ENCODE measurements at regions not wholly inside any gene's neighbourhood (a gene's known extent, or its start where the extent isn't known, plus 50 kb on each side); places are given as distances from the start of the nearest gene placed in this dataset.

DNA sequence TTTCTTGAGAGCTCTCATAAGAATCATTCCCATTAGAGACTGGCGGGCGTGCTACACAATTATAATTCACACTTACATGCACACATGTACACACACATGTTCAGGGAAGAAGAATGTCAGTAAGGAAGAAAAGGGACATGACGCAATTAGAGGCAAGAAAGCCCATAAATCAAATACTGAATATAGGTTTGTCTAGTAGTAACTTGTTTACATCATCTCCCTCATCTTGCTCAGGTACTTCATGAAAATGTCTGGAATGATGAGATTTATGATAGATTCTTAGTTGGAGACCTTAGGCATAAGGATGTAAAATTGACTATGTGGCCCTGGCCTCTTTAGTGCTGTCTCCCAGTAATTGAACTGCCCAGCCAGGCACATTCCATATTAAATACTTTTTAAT lies 628.0 kb upstream of the PCDH20 start:
- H3K4me1 Mint-ChIP-seq = no peaks in the 10 kb centered on the region

More for the DNA sequence above, 628.0 kb upstream of the PCDH20 start:
- H2AFZ ChIP-seq = no peak overlapping the region
- no peak for TF ChIP-seq JUNB (IDR thresholded peaks at IDR 0.05; ENCODE audit: unreplicated experiment)
- no peak for TF ChIP-seq NANOG (IDR thresholded peaks at IDR 0.05; ENCODE audit: borderline replicate concordance)
- TF ChIP-seq, protein P1, sequence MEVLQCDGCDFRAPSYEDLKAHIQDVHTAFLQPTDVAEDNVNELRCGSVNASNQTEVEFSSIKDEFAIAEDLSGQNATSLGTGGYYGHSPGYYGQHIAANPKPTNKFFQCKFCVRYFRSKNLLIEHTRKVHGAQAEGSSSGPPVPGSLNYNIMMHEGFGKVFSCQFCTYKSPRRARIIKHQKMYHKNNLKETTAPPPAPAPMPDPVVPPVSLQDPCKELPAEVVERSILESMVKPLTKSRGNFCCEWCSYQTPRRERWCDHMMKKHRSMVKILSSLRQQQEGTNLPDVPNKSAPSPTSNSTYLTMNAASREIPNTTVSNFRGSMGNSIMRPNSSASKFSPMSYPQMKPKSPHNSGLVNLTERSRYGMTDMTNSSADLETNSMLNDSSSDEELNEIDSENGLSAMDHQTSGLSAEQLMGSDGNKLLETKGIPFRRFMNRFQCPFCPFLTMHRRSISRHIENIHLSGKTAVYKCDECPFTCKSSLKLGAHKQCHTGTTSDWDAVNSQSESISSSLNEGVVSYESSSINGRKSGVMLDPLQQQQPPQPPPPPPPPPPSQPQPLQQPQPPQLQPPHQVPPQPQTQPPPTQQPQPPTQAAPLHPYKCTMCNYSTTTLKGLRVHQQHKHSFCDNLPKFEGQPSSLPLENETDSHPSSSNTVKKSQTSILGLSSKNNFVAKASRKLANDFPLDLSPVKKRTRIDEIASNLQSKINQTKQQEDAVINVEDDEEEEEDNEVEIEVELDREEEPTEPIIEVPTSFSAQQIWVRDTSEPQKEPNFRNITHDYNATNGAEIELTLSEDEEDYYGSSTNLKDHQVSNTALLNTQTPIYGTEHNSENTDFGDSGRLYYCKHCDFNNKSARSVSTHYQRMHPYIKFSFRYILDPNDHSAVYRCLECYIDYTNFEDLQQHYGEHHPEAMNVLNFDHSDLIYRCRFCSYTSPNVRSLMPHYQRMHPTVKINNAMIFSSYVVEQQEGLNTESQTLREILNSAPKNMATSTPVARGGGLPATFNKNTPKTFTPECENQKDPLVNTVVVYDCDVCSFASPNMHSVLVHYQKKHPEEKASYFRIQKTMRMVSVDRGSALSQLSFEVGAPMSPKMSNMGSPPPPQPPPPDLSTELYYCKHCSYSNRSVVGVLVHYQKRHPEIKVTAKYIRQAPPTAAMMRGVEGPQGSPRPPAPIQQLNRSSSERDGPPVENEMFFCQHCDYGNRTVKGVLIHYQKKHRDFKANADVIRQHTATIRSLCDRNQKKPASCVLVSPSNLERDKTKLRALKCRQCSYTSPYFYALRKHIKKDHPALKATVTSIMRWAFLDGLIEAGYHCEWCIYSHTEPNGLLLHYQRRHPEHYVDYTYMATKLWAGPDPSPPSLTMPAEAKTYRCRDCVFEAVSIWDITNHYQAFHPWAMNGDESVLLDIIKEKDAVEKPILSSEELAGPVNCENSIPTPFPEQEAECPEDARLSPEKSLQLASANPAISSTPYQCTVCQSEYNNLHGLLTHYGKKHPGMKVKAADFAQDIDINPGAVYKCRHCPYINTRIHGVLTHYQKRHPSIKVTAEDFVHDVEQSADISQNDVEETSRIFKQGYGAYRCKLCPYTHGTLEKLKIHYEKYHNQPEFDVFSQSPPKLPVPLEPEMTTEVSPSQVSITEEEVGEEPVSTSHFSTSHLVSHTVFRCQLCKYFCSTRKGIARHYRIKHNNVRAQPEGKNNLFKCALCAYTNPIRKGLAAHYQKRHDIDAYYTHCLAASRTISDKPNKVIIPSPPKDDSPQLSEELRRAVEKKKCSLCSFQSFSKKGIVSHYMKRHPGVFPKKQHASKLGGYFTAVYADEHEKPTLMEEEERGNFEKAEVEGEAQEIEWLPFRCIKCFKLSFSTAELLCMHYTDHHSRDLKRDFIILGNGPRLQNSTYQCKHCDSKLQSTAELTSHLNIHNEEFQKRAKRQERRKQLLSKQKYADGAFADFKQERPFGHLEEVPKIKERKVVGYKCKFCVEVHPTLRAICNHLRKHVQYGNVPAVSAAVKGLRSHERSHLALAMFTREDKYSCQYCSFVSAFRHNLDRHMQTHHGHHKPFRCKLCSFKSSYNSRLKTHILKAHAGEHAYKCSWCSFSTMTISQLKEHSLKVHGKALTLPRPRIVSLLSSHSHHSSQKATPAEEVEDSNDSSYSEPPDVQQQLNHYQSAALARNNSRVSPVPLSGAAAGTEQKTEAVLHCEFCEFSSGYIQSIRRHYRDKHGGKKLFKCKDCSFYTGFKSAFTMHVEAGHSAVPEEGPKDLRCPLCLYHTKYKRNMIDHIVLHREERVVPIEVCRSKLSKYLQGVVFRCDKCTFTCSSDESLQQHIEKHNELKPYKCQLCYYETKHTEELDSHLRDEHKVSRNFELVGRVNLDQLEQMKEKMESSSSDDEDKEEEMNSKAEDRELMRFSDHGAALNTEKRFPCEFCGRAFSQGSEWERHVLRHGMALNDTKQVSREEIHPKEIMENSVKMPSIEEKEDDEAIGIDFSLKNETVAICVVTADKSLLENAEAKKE (CRISPR knock-in tag; IDR thresholded peaks at IDR 0.05) = no peak
- TF ChIP-seq EZH2phosphoT487 (IDR thresholded peaks at IDR 0.05; ENCODE audit: unreplicated experiment) = no peak
- no peak for TF ChIP-seq ZNF114 (CRISPR knock-in tag; IDR thresholded peaks at IDR 0.05)
- no peak for TF ChIP-seq ZNF331 (CRISPR knock-in tag; IDR thresholded peaks at IDR 0.05; ENCODE audit: low read depth)
- TF ChIP-seq, protein P2, sequence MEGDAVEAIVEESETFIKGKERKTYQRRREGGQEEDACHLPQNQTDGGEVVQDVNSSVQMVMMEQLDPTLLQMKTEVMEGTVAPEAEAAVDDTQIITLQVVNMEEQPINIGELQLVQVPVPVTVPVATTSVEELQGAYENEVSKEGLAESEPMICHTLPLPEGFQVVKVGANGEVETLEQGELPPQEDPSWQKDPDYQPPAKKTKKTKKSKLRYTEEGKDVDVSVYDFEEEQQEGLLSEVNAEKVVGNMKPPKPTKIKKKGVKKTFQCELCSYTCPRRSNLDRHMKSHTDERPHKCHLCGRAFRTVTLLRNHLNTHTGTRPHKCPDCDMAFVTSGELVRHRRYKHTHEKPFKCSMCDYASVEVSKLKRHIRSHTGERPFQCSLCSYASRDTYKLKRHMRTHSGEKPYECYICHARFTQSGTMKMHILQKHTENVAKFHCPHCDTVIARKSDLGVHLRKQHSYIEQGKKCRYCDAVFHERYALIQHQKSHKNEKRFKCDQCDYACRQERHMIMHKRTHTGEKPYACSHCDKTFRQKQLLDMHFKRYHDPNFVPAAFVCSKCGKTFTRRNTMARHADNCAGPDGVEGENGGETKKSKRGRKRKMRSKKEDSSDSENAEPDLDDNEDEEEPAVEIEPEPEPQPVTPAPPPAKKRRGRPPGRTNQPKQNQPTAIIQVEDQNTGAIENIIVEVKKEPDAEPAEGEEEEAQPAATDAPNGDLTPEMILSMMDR (conservative IDR thresholded peaks at IDR 0.05; ENCODE audit: low read depth in 2 of 2) = no peak
- no peak for TF ChIP-seq STAT1 (IDR thresholded peaks at IDR 0.05; ENCODE audit: unreplicated experiment)
- no peak for TF ChIP-seq POLR2AphosphoS5 (IDR thresholded peaks at IDR 0.05; ENCODE audit: low read depth)
- TF ChIP-seq, protein P3, sequence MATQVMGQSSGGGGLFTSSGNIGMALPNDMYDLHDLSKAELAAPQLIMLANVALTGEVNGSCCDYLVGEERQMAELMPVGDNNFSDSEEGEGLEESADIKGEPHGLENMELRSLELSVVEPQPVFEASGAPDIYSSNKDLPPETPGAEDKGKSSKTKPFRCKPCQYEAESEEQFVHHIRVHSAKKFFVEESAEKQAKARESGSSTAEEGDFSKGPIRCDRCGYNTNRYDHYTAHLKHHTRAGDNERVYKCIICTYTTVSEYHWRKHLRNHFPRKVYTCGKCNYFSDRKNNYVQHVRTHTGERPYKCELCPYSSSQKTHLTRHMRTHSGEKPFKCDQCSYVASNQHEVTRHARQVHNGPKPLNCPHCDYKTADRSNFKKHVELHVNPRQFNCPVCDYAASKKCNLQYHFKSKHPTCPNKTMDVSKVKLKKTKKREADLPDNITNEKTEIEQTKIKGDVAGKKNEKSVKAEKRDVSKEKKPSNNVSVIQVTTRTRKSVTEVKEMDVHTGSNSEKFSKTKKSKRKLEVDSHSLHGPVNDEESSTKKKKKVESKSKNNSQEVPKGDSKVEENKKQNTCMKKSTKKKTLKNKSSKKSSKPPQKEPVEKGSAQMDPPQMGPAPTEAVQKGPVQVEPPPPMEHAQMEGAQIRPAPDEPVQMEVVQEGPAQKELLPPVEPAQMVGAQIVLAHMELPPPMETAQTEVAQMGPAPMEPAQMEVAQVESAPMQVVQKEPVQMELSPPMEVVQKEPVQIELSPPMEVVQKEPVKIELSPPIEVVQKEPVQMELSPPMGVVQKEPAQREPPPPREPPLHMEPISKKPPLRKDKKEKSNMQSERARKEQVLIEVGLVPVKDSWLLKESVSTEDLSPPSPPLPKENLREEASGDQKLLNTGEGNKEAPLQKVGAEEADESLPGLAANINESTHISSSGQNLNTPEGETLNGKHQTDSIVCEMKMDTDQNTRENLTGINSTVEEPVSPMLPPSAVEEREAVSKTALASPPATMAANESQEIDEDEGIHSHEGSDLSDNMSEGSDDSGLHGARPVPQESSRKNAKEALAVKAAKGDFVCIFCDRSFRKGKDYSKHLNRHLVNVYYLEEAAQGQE (IDR thresholded peaks at IDR 0.05; ENCODE audit: unreplicated experiment) = no peak
- TF ChIP-seq EZH2 (IDR thresholded peaks at IDR 0.05; ENCODE audit: low read depth, unreplicated experiment) = no peak
- no peak for TF ChIP-seq CREB1 (CRISPR knock-in tag; IDR thresholded peaks at IDR 0.05; ENCODE audit: low read depth)
- TF ChIP-seq, protein P4, sequence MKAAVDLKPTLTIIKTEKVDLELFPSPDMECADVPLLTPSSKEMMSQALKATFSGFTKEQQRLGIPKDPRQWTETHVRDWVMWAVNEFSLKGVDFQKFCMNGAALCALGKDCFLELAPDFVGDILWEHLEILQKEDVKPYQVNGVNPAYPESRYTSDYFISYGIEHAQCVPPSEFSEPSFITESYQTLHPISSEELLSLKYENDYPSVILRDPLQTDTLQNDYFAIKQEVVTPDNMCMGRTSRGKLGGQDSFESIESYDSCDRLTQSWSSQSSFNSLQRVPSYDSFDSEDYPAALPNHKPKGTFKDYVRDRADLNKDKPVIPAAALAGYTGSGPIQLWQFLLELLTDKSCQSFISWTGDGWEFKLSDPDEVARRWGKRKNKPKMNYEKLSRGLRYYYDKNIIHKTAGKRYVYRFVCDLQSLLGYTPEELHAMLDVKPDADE (IDR thresholded peaks at IDR 0.05) = no peak
- Mint-ChIP-seq H3K36me3 (ENCODE audit: low read depth) (peaks cover 4% of the 10 kb centered on the region; the same call in 2 of the 3 replicates), H3K27ac (no peak overlapping the region), H3K4me3 (no peak overlapping the region), H3K27me3 (ENCODE audit: insufficient read depth, low read depth, poor library complexity) (no peaks in the 10 kb centered on the region), H3K9me3 (peaks cover 14% of the 10 kb centered on the region; the same call in 2 of the 3 replicates)
- H3K79me2 ChIP-seq (replicated peaks; ENCODE audit: insufficient read depth) = no peaks in the 10 kb centered on the region
- H3K4me2 ChIP-seq = no peak overlapping the region
- no peak overlapping the region for H3K27ac ChIP-seq (ENCODE audit: low read depth)
- H3K9me2 ChIP-seq (ENCODE audit: insufficient read depth) = no peaks in the 10 kb centered on the region
- H3K36me3 ChIP-seq (ENCODE audit: insufficient read depth) = no peaks in the 10 kb centered on the region
- no peak for DNase-seq (ENCODE audit: low spot score)
- H3F3A ChIP-seq (replicated peaks; ENCODE audit: low read depth) = no peaks in the 10 kb centered on the region
- no peaks in the 10 kb centered on the region for H4K20me1 ChIP-seq (replicated peaks; ENCODE audit: insufficient read depth)
- H3K4me3 ChIP-seq = no peak overlapping the region
- ATAC-seq = no peak
- H3K4me1 ChIP-seq (ENCODE audit: insufficient read depth) = no peaks in the 10 kb centered on the region
- no peaks in the 10 kb centered on the region for H3K27me3 ChIP-seq (ENCODE audit: insufficient read depth)

Data from GM23338 (cell line).